GM18519 (cell line): ENCODE measurements at regions not wholly inside any gene's neighbourhood (a gene's known extent, or its start where the extent isn't known, plus 50 kb on each side); places are given as distances from the start of the nearest gene placed in this dataset.
"Not testable (repeated sequence)": the region's sequence is repeated elsewhere in the genome, so short reads cannot be mapped to it uniquely, and the experiment has no call there.

Source experiments
- ATAC-seq: cut with Tn5 transposase; IDR thresholded peaks from one replicate; pipeline ENCODE4 v1.9.1; 2021; ENCODE audit warnings: mild to moderate bottlenecking, moderate library complexity; ENCODE audit not compliant: unreplicated experiment, low FRiP score

- no peak for ATAC-seq
These were observed 190.1 kb upstream of the ITGA1 start for GRCh38 chr5:52597625-52598024.

GRCh38 chr5:52598968-52599367 lies 188.7 kb upstream of the ITGA1 start:
- no peak for ATAC-seq

GRCh38 chr5:52603778-52604554 lies 183.8 kb upstream of the ITGA1 start:
- no peak for ATAC-seq

- ATAC-seq = no peak
These were observed 182.1 kb upstream of the ITGA1 start for GRCh38 chr5:52605317-52606313.

GRCh38 chr5:52607227-52607824 lies 180.4 kb upstream of the ITGA1 start:
- no peak for ATAC-seq

- no peak for ATAC-seq
These were observed 167.4 kb upstream of the ITGA1 start for GRCh38 chr5:52620315-52620714.

- no peak for ATAC-seq
These were observed 164.4 kb upstream of the ITGA1 start for GRCh38 chr5:52623291-52623690.

- ATAC-seq = no peak
These were observed 163.4 kb upstream of the ITGA1 start for GRCh38 chr5:52624291-52624690.

- ATAC-seq = no peak
These were observed 161.4 kb upstream of the ITGA1 start for GRCh38 chr5:52626312-52626711.

GRCh38 chr5:52627740-52628139 lies 160.0 kb upstream of the ITGA1 start:
- ATAC-seq = no peak

- ATAC-seq = no peak
These were observed 155.4 kb upstream of the ITGA1 start for GRCh38 chr5:52632281-52632680.

- ATAC-seq = not testable (repeated sequence)
These were observed 153.5 kb upstream of the ITGA1 start for GRCh38 chr5:52634171-52634570.

- no peak for ATAC-seq
These were observed 149.0 kb upstream of the ITGA1 start for GRCh38 chr5:52638732-52639131.

GRCh38 chr5:52648726-52649125 lies 139.0 kb upstream of the ITGA1 start:
- no peak for ATAC-seq

- ATAC-seq = no peak
These were observed 132.6 kb upstream of the ITGA1 start for GRCh38 chr5:52655163-52655562.

- no peak for ATAC-seq
These were observed 131.0 kb upstream of the ITGA1 start for GRCh38 chr5:52656569-52657246.

GRCh38 chr5:52657247-52657645 lies 130.5 kb upstream of the ITGA1 start:
- ATAC-seq = no peak

- ATAC-seq = no peak
These were observed 129.5 kb upstream of the ITGA1 start for GRCh38 chr5:52658246-52658645.

GRCh38 chr5:52660621-52661020 lies 127.1 kb upstream of the ITGA1 start:
- ATAC-seq = no peak

GRCh38 chr5:52661903-52662595 lies 125.7 kb upstream of the ITGA1 start:
- ATAC-seq = no peak
